ENCODE measurements at regions not wholly inside any gene's neighbourhood (a gene's known extent, or its start where the extent isn't known, plus 50 kb on each side); places are given as distances from the start of the nearest gene placed in this dataset.

GRCh38 chr12:89927226-89927698, 218.6 kb upstream of the ATP2B1 start:
- TF ChIP-seq RAD21 (conservative IDR thresholded peaks at IDR 0.05) (no peak), REST (IDR thresholded peaks at IDR 0.05; ENCODE audit: borderline replicate concordance) (no peak), CTCF (IDR thresholded peaks at IDR 0.05; ENCODE audit: poor library complexity, severe bottlenecking) (no peak), EP300 (conservative IDR thresholded peaks at IDR 0.05; ENCODE audit: poor library complexity, severe bottlenecking) (no peak), EZH2 (IDR thresholded peaks at IDR 0.05; ENCODE audit: borderline replicate concordance, insufficient read depth, low read length, poor library complexity, severe bottlenecking) (no peak), SMC3 (conservative IDR thresholded peaks at IDR 0.05; ENCODE audit: poor library complexity) (no peak), TAF1 (IDR thresholded peaks at IDR 0.05; ENCODE audit: low read depth) (no peak), POLR2AphosphoS5 (IDR thresholded peaks at IDR 0.05) (no peak), MXI1 (conservative IDR thresholded peaks at IDR 0.05; ENCODE audit: poor library complexity, severe bottlenecking) (no peak)

Measured in neural cell (in vitro differentiated cells).